Liver (tissue), 3 donors: ENCODE measurements at regions not wholly inside any gene's neighbourhood (a gene's known extent, or its start where the extent isn't known, plus 50 kb on each side); places are given as distances from the start of the nearest gene placed in this dataset.

Source experiments
- EGR1 ChIP-seq, 2 donors: IDR thresholded peaks; 2 replicates each; pipeline ENCODE4 v1.6.1; 2016 to 2018; ENCODE audit warnings: antibody characterized with exemption in 2 of 2, low read depth in 2 of 2
- FOXA1 ChIP-seq: IDR thresholded peaks from 2 replicates; pipeline ENCODE4 v1.6.1; 2016; ENCODE audit warnings: antibody characterized with exemption
- GABPA ChIP-seq, 2 donors: IDR thresholded peaks in 1 of 2; conservative IDR thresholded peaks in 1 of 2; 2 replicates each; pipeline ENCODE4 v1.6.1; 2016; ENCODE audit warnings: antibody characterized with exemption in 2 of 2, mild to moderate bottlenecking in 1 of 2, moderate library complexity in 1 of 2
- TAF1 ChIP-seq: conservative IDR thresholded peaks from 2 replicates; pipeline ENCODE4 v1.6.1; 2016; ENCODE audit warnings: antibody characterized with exemption, mild to moderate bottlenecking
- YY1 ChIP-seq: IDR thresholded peaks from 2 replicates; pipeline ENCODE4 v1.6.1; 2016; ENCODE audit warnings: antibody characterized with exemption, mild to moderate bottlenecking
- TF ChIP-seq, protein P1 (sequence below): fragments of 150-350 bp; IDR thresholded peaks from 2 replicates; pipeline ENCODE4 v1.5.1; 2017; ENCODE audit warnings: improper control_type of control experiment, low read depth, low read length; ENCODE audit not compliant: missing input control
- TF ChIP-seq, protein P2 (sequence below): IDR thresholded peaks from 2 replicates; pipeline ENCODE4 v1.6.1; 2016; ENCODE audit warnings: antibody characterized with exemption
- TF ChIP-seq, protein P3 (sequence below): IDR thresholded peaks from 2 replicates; pipeline ENCODE4 v1.6.1; 2016; ENCODE audit warnings: antibody characterized with exemption, mild to moderate bottlenecking
- TF ChIP-seq, protein P4 (sequence below): IDR thresholded peaks from 2 replicates; pipeline ENCODE4 v1.6.1; 2016; ENCODE audit warnings: antibody characterized with exemption
- donor health status: healthy.
- donor health status: healthy.

DNA sequence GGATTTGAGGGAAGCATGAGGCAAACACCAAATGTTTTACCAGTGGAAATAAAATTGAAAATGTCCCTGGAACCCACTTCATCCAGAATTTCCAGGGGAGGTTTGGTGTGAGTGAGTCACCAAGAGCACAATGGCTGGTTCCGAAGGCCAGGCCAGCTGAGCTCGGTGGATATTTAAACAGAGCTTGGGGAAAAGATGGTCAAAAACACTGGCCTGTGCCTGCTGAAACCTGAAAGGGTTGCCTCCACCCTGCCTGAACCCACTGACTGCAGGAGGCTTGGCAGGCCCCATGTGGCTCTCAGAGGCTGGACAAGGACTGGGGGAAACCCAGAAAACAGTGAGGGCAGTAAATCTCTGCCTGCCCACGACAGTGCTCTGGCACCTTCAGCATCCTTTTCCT, 93.9 kb downstream of the TTC32 start:
- TF ChIP-seq, protein P1, sequence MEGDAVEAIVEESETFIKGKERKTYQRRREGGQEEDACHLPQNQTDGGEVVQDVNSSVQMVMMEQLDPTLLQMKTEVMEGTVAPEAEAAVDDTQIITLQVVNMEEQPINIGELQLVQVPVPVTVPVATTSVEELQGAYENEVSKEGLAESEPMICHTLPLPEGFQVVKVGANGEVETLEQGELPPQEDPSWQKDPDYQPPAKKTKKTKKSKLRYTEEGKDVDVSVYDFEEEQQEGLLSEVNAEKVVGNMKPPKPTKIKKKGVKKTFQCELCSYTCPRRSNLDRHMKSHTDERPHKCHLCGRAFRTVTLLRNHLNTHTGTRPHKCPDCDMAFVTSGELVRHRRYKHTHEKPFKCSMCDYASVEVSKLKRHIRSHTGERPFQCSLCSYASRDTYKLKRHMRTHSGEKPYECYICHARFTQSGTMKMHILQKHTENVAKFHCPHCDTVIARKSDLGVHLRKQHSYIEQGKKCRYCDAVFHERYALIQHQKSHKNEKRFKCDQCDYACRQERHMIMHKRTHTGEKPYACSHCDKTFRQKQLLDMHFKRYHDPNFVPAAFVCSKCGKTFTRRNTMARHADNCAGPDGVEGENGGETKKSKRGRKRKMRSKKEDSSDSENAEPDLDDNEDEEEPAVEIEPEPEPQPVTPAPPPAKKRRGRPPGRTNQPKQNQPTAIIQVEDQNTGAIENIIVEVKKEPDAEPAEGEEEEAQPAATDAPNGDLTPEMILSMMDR = no peak
- TF ChIP-seq, protein P2, sequence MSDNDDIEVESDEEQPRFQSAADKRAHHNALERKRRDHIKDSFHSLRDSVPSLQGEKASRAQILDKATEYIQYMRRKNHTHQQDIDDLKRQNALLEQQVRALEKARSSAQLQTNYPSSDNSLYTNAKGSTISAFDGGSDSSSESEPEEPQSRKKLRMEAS = no peak
- TF ChIP-seq, protein P3, sequence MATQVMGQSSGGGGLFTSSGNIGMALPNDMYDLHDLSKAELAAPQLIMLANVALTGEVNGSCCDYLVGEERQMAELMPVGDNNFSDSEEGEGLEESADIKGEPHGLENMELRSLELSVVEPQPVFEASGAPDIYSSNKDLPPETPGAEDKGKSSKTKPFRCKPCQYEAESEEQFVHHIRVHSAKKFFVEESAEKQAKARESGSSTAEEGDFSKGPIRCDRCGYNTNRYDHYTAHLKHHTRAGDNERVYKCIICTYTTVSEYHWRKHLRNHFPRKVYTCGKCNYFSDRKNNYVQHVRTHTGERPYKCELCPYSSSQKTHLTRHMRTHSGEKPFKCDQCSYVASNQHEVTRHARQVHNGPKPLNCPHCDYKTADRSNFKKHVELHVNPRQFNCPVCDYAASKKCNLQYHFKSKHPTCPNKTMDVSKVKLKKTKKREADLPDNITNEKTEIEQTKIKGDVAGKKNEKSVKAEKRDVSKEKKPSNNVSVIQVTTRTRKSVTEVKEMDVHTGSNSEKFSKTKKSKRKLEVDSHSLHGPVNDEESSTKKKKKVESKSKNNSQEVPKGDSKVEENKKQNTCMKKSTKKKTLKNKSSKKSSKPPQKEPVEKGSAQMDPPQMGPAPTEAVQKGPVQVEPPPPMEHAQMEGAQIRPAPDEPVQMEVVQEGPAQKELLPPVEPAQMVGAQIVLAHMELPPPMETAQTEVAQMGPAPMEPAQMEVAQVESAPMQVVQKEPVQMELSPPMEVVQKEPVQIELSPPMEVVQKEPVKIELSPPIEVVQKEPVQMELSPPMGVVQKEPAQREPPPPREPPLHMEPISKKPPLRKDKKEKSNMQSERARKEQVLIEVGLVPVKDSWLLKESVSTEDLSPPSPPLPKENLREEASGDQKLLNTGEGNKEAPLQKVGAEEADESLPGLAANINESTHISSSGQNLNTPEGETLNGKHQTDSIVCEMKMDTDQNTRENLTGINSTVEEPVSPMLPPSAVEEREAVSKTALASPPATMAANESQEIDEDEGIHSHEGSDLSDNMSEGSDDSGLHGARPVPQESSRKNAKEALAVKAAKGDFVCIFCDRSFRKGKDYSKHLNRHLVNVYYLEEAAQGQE = no peak
- TF ChIP-seq EGR1 (IDR thresholded peaks at IDR 0.05; ENCODE audit: low read depth in 2 of 2) (no peak), YY1 (no peak), GABPA (IDR thresholded peaks at IDR 0.05 in 1 of 2, conservative IDR thresholded peaks at IDR 0.05 in 1 of 2) (no peak), FOXA1 (no peak), TAF1 (no peak)
- TF ChIP-seq, protein P4, sequence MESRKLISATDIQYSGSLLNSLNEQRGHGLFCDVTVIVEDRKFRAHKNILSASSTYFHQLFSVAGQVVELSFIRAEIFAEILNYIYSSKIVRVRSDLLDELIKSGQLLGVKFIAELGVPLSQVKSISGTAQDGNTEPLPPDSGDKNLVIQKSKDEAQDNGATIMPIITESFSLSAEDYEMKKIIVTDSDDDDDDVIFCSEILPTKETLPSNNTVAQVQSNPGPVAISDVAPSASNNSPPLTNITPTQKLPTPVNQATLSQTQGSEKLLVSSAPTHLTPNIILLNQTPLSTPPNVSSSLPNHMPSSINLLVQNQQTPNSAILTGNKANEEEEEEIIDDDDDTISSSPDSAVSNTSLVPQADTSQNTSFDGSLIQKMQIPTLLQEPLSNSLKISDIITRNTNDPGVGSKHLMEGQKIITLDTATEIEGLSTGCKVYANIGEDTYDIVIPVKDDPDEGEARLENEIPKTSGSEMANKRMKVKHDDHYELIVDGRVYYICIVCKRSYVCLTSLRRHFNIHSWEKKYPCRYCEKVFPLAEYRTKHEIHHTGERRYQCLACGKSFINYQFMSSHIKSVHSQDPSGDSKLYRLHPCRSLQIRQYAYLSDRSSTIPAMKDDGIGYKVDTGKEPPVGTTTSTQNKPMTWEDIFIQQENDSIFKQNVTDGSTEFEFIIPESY = no peak
